ENCODE measurements at regions not wholly inside any gene's neighbourhood (a gene's known extent, or its start where the extent isn't known, plus 50 kb on each side); places are given as distances from the start of the nearest gene placed in this dataset.

- TF ChIP-seq, protein P1, sequence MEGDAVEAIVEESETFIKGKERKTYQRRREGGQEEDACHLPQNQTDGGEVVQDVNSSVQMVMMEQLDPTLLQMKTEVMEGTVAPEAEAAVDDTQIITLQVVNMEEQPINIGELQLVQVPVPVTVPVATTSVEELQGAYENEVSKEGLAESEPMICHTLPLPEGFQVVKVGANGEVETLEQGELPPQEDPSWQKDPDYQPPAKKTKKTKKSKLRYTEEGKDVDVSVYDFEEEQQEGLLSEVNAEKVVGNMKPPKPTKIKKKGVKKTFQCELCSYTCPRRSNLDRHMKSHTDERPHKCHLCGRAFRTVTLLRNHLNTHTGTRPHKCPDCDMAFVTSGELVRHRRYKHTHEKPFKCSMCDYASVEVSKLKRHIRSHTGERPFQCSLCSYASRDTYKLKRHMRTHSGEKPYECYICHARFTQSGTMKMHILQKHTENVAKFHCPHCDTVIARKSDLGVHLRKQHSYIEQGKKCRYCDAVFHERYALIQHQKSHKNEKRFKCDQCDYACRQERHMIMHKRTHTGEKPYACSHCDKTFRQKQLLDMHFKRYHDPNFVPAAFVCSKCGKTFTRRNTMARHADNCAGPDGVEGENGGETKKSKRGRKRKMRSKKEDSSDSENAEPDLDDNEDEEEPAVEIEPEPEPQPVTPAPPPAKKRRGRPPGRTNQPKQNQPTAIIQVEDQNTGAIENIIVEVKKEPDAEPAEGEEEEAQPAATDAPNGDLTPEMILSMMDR (IDR thresholded peaks at IDR 0.05), result no peak
- H3K4me1 Mint-ChIP-seq, result no peaks in the 10 kb centered on the region
- no peaks in the 10 kb centered on the region for H3K36me3 Mint-ChIP-seq (ENCODE audit: low read depth)
- POLR2A ChIA-PET, result no interaction called here
- no peak for DNase-seq
- H3K4me3 Mint-ChIP-seq, result no peak overlapping the region
- CTCF ChIA-PET, result no interaction called here
- H3K27ac Mint-ChIP-seq, result no peak overlapping the region
- peaks cover 14% of the 10 kb centered on the region for H3K9me3 Mint-ChIP-seq
- H3K27me3 Mint-ChIP-seq, result no peaks in the 10 kb centered on the region
- intact Hi-C loops (cut with micrococcal nuclease), result no loop called here
- ATAC-seq (ENCODE audit: low read depth), result no peak
Measured at GRCh38 chr15:93694033-93694432, 537.3 kb upstream of the MCTP2 start.

DNA sequence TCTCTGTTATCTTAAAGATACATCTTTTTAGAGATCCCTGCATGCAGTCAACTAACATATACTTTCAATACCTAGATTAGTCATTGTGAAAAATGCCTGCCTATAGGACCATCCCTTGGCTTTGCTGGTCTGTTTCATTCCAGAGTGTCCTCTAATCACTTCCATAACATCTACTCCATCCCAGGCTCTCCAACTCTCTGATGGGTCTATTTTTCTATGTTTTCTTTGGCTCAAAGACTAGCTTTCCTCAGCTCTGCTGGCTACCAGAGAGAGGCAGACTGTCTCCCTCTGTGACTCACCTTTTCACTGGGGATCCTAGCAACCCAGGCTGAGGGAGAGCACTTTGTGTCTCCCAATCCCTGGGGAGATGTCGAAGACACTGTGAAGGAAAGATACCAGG, 547.7 kb upstream of the MCTP2 start:
- ChIA-PET POLR2A (no interaction called here), CTCF (no interaction called here)
- H3K9me3 Mint-ChIP-seq, result peaks cover 37% of the 10 kb centered on the region
- intact Hi-C loops (cut with micrococcal nuclease), result no loop called here
- ATAC-seq (ENCODE audit: low read depth) (no peak), DNase-seq (no peak)
- H3K4me1 Mint-ChIP-seq, result no peaks in the 10 kb centered on the region
- no peaks in the 10 kb centered on the region for H3K27me3 Mint-ChIP-seq
- TF ChIP-seq, protein P1 (IDR thresholded peaks at IDR 0.05), result no peak
- H3K36me3 Mint-ChIP-seq (ENCODE audit: low read depth), result no peaks in the 10 kb centered on the region
- H3K27ac Mint-ChIP-seq, result no peak overlapping the region
- no peak overlapping the region for H3K4me3 Mint-ChIP-seq

DNA sequence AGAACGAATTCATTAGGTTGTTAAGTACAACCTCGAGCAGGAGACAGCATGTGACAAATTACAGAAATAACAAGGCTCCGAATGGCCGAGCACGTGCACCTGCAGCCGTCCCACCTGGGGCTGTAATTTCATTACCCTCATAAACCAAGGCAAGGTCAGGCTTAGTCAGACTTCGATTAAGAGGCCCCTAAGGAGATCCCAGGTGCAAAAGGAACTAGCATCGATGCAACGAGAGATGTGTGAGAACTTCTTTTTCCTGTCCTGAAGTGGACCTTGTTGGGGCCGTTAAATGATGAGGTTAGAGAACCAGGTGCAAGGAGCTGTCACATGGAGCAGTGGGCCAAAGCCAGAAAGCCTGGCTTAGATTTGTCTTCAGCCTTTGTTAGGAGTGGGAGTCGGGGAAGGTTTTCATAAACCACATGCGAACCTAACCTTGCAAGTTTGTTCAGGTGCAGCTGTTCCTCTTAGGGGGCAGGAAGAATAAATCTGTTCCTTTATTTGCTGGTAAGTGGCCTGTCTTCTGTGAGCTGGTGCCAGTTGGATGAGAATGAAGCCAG, 559.9 kb upstream of the MCTP2 start:
- no peak overlapping the region for H3K27ac Mint-ChIP-seq
- ATAC-seq (ENCODE audit: low read depth) (no peak), DNase-seq (no peak)
- H3K9me3 Mint-ChIP-seq, result no peaks in the 10 kb centered on the region
- H3K36me3 Mint-ChIP-seq (ENCODE audit: low read depth), result no peaks in the 10 kb centered on the region
- CTCF ChIA-PET, result no interaction called here
- H3K4me1 Mint-ChIP-seq, result no peaks in the 10 kb centered on the region
- no peaks in the 10 kb centered on the region for H3K27me3 Mint-ChIP-seq
- no peak overlapping the region for H3K4me3 Mint-ChIP-seq
- POLR2A ChIA-PET, result no interaction called here
- intact Hi-C loops (cut with micrococcal nuclease), result no loop called here
- TF ChIP-seq, protein P1 (IDR thresholded peaks at IDR 0.05), result no peak

DNA sequence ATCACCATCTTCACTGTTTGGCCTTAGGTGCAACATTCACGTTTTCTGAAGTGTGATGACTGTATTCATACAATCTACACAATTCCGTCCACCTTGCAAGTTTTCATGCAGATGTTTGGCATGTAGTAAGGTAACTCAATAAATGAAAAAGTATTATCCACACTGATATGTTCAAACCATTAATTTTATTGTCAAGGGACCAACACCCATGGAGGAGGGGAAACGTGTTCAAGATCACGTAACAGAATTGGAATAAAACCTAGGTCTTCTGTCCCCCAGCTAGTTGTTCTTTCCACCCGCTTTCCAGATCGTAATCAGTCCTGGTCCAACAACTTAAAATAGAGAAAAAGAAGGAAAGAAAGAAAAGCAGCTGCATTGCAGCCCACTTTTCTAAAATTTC, 560.4 kb upstream of the MCTP2 start:
- Mint-ChIP-seq H3K4me3 (no peak overlapping the region), H3K4me1 (no peaks in the 10 kb centered on the region), H3K36me3 (ENCODE audit: low read depth) (no peaks in the 10 kb centered on the region), H3K27ac (no peak overlapping the region), H3K9me3 (no peaks in the 10 kb centered on the region), H3K27me3 (no peaks in the 10 kb centered on the region)
- no peak for DNase-seq
- TF ChIP-seq, protein P1 (IDR thresholded peaks at IDR 0.05), result no peak
- intact Hi-C loops (cut with micrococcal nuclease), result no loop called here
- POLR2A ChIA-PET, result no interaction called here
- no peak for ATAC-seq (ENCODE audit: low read depth)
- CTCF ChIA-PET, result no interaction called here

DNA sequence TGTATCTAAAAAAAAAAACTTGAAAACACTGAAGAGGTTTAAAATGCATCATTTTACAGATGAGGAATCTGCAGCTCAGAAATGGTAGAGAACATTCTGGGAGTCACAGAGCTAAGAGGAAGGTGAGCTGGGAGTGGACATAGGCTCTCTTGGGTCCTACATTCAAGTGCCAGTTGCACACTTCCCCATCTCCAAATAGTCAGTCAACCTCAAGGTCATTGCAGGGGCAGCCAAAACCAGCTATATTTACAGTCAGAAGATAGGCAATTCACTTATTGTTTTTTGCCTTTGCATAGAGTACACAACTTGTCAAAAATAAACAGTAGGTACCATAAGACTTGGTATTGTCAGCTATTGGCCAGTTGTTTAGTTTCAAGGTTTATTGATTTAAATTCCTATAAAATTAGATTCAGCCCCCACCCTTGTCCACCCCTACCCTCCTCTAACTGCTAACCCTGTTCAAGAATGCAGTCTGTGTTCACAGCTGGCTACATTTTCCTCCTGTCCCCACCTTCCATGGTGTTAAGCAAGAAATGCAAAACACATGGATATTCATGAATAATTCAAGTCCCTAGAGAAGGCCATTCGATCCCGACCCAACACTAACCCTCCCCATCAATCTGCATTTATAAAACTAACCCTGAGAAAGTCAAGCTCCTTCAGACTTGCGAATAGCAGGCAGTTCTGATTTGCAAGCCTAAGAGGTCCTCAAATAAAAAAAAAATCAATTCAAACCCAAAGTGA, 567.0 kb upstream of the MCTP2 start:
- H3K27me3 Mint-ChIP-seq, result no peaks in the 10 kb centered on the region
- ChIA-PET POLR2A (no interaction called here), CTCF (no interaction called here)
- H3K4me1 Mint-ChIP-seq, result no peaks in the 10 kb centered on the region
- H3K27ac Mint-ChIP-seq, result no peak overlapping the region
- DNase-seq (no peak), ATAC-seq (ENCODE audit: low read depth) (no peak)
- TF ChIP-seq, protein P1 (IDR thresholded peaks at IDR 0.05), result no peak
- H3K9me3 Mint-ChIP-seq, result no peaks in the 10 kb centered on the region
- no peak overlapping the region for H3K4me3 Mint-ChIP-seq
- intact Hi-C loops (cut with micrococcal nuclease), result no loop called here
- no peaks in the 10 kb centered on the region for H3K36me3 Mint-ChIP-seq (ENCODE audit: low read depth)

Data from activated B cell treated with CpG ODN at 0.5 μM for 24 hours (primary cell).